HepG2 (cell line): ENCODE measurements at regions not wholly inside any gene's neighbourhood (a gene's known extent, or its start where the extent isn't known, plus 50 kb on each side); places are given as distances from the start of the nearest gene placed in this dataset.

ENCODE experiments used
- ATAC-seq: fragments of 200-7000 bp; cut with Tn5 transposase; 3 replicates; pipeline ENCODE4 v1.9.1; 2020; ENCODE audit warnings: mild to moderate bottlenecking, moderate library complexity
- BruUV-seq: library from RNA; stranded (reverse); fragments of 400-500 nt; replicated peaks from 2 replicates; lab custom pipeline; 2021; lab: Mats Ljungman, UMichigan
- CTCF ChIA-PET: fragments of 300-600 bp; formaldehyde crosslinking; extraction: SDS; loops from one replicate; lab custom pipeline; 2021; ENCODE audit warnings: low total read pairs, inconsistent platforms, low intra/inter-chr PET ratio; lab: Yijun Ruan, JAX
- POLR2A ChIA-PET: fragments of 350-600 bp; sonication (Branson Sonifier 250); formaldehyde crosslinking; loops from one replicate; lab custom pipeline; 2020; ENCODE audit warnings: antibody characterized with exemption, inconsistent platforms; lab: Yijun Ruan, JAX
- DNase-seq: peaks from one replicate; pipeline ENCODE4 v3.0.0-alpha.2; 2015; ENCODE audit warnings: low spot score
- FAIRE-seq: peaks from 3 replicates; lab custom pipeline; 2011; peaks lifted over from hg19 to GRCh38; lab: Jason Lieb, UNC
- H2AFZ ChIP-seq: one replicate; pipeline ENCODE4 v1.6.1; 2011; ENCODE audit warnings: low read length, inconsistent platforms
- H3K27ac ChIP-seq: fragments of 300-600 bp; 3 replicates; pipeline ENCODE4 v1.8.0; 2011; ENCODE audit warnings: mixed run types, mild to moderate bottlenecking, mixed read lengths, low read length, inconsistent platforms; ENCODE audit not compliant: insufficient read depth; ENCODE audit errors: extremely low read length
- H3K27me3 ChIP-seq, 2 experiments: fragments of 200-600 bp in 1 of 2; 2 replicates in 1 of 2; 3 replicates in 1 of 2; pipeline versions ENCODE4 v1.6.0 to v1.8.0; 2011; ENCODE audit warnings: low read length in 2 of 2, mild to moderate bottlenecking in 2 of 2, moderate library complexity in 2 of 2, inconsistent platforms in 1 of 2; ENCODE audit not compliant: insufficient read depth in 2 of 2, control insufficient read depth in 1 of 2
- H3K36me3 ChIP-seq, 2 experiments: fragments of 200-600 bp in 1 of 2; replicated peaks in 1 of 2; 2 replicates in 1 of 2; 3 replicates in 1 of 2; pipeline versions ENCODE4 v1.5.1 to v1.8.0; 2011; ENCODE audit warnings: low read length in 2 of 2, inconsistent platforms in 1 of 2; ENCODE audit not compliant: insufficient read depth in 2 of 2, control insufficient read depth in 1 of 2
- H3K4me1 ChIP-seq: 2 replicates; pipeline ENCODE4 v1.5.1; 2012; ENCODE audit warnings: low read length, inconsistent platforms; ENCODE audit not compliant: insufficient read depth
- H3K4me2 ChIP-seq: 2 replicates; pipeline ENCODE4 v1.6.0; 2011; ENCODE audit warnings: low read depth, low read length, inconsistent platforms
- H3K4me3 ChIP-seq, 3 experiments: fragments of 200-600 bp in 1 of 3; sonication (generic), shearing (Covaris generic) in 1 of 3; replicated peaks in 1 of 3; 2 replicates each; pipeline ENCODE4 v1.5.1; 2011 to 2016; ENCODE audit warnings: low read length in 3 of 3, inconsistent platforms in 2 of 3, low read depth in 2 of 3, mild to moderate bottlenecking in 2 of 3, control low read depth in 1 of 3, mixed read lengths in 1 of 3; ENCODE audit not compliant: insufficient read depth in 1 of 3
- H3K79me2 ChIP-seq: one replicate; pipeline ENCODE4 v1.6.1; 2011; ENCODE audit warnings: low read length, inconsistent platforms; ENCODE audit not compliant: insufficient read depth
- H3K9ac ChIP-seq: 2 replicates; pipeline ENCODE4 v1.6.0; 2011; ENCODE audit warnings: mild to moderate bottlenecking, low read depth, low read length, inconsistent platforms; ENCODE audit not compliant: insufficient read depth
- H3K9me3 ChIP-seq: 2 replicates; pipeline ENCODE4 v1.5.1; 2012; ENCODE audit warnings: mild to moderate bottlenecking, low read length
- H4K20me1 ChIP-seq: 2 replicates; pipeline ENCODE4 v1.6.0; 2011; ENCODE audit warnings: inconsistent platforms, mild to moderate bottlenecking, low read length, moderate library complexity; ENCODE audit not compliant: insufficient read depth
- CHCHD3 ChIP-seq: sonication (generic); formaldehyde crosslinking; IDR thresholded peaks from 2 replicates; pipeline ENCODE4 v1.8.0; 2022; ENCODE audit warnings: mild to moderate bottlenecking, missing genetic modification reagents, moderate library complexity
- HDAC1 ChIP-seq: sonication (generic); formaldehyde crosslinking; IDR thresholded peaks from 2 replicates; pipeline ENCODE4 v1.5.1; 2020; ENCODE audit warnings: mild to moderate bottlenecking, missing genetic modification reagents
- KDM1A ChIP-seq: IDR thresholded peaks from 2 replicates; pipeline ENCODE4 v1.6.1; 2016; ENCODE audit warnings: missing compliant biosample characterization
- RBFOX2 ChIP-seq: fragments of 200-400 bp; formaldehyde crosslinking; IDR thresholded peaks from 2 replicates; pipeline ENCODE4 v1.6.1; 2017; ENCODE audit warnings: low read depth, mild to moderate bottlenecking, low read length
- TCF7 ChIP-seq: sonication (generic); IDR thresholded peaks from 2 replicates; pipeline ENCODE4 v1.6.1; 2016; ENCODE audit warnings: antibody characterized with exemption, low read depth
- ZMAT3 ChIP-seq: sonication (generic); formaldehyde crosslinking; conservative IDR thresholded peaks from 2 replicates; pipeline ENCODE4 v1.7.0; 2021; ENCODE audit warnings: missing genetic modification reagents
- ZNF329 ChIP-seq: sonication (generic); formaldehyde crosslinking; IDR thresholded peaks from 2 replicates; pipeline ENCODE4 v1.9.0; 2021; ENCODE audit warnings: low read depth, mild to moderate bottlenecking, missing genetic modification reagents
- ZNF547 ChIP-seq: sonication (generic); formaldehyde crosslinking; IDR thresholded peaks from 2 replicates; pipeline ENCODE4 v1.5.1; 2020; ENCODE audit warnings: mild to moderate bottlenecking, missing genetic modification reagents
- ZNF720 ChIP-seq: sonication (generic); formaldehyde crosslinking; IDR thresholded peaks from 2 replicates; pipeline ENCODE4 v1.4.0; 2020; ENCODE audit warnings: missing genetic modification reagents
- in situ Hi-C: cut with HindIII; loops from 2 replicates; pipeline ENCODE4 v1.10.0; 2017; ENCODE audit warnings: low pct_unique_long_range_greater_than_20kb; ENCODE audit not compliant: extremely low pct_ligation_motif_present
- intact Hi-C: fragments of 100-400 bp; cut with micrococcal nuclease; formaldehyde crosslinking; loops from one replicate; pipeline ENCODE4 v1.10.0; 2022; ENCODE audit not compliant: unreplicated experiment
- TF ChIP-seq, protein P1 (sequence below): sonication (generic); formaldehyde crosslinking; IDR thresholded peaks from 2 replicates; pipeline ENCODE4 v1.4.0; 2020; ENCODE audit warnings: missing genetic modification reagents, borderline replicate concordance
- TF ChIP-seq, protein P2 (sequence below): sonication (generic); formaldehyde crosslinking; IDR thresholded peaks from 2 replicates; pipeline ENCODE4 v1.4.0; 2020; ENCODE audit warnings: missing genetic modification reagents; ENCODE audit errors: not compliant biosample characterization

DNA sequence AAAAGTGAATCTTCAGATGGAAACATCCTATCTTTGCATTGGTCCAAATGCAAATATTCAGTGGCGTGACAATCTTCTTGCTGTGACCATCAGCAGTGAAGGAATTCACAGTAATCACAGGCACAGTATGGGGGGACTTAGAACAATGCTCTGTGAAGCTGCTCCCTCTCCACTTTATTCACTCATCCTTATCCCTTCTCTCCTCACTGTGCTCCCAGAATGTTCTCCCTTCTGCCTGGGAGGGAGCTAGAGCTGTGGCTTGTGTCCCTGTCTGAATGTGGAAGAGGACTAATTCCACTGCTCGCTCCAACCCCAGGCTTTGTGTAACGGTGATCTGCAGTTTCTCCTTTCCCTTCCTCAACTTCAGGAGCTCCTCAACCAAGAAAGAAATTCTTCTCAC is 243.7 kb downstream of the ALDH8A1 start (continued):
- no peak for TF ChIP-seq ZNF329 (CRISPR knock-in tag)
- TF ChIP-seq, all 625 proteins: peak for 0

DNA sequence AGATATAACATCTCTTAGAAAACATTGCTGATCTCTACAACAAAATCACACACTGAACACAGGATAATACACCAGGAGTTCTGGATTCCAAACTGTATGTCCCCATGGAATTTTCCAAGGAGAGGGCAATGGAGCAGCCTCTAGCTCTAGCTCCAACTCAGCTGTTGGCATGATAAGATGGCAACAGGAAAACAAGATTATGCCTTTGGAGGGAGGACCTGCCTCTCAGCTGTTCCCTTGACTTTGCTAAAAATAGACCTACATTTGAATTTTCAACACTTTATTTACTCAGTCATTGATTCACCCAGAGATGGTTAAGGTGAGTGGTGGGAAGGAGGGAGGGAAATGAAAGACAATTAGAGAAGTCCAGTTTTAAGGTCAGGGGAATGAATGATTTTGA is 246.7 kb downstream of the ALDH8A1 start:
- FAIRE-seq = no peak
- H3K9me3 ChIP-seq = no peaks in the 10 kb centered on the region
- no peak for DNase-seq
- H2AFZ ChIP-seq = no peak overlapping the region
- BruUV-seq = no TSS peak
- H3K79me2 ChIP-seq = no peaks in the 10 kb centered on the region
- no peak for ATAC-seq
- intact Hi-C loops = no loop called here
- H3K9ac ChIP-seq = no peak overlapping the region
- peaks cover 10% of the 10 kb centered on the region for H3K4me1 ChIP-seq
- no peak overlapping the region for H3K4me2 ChIP-seq
- in situ Hi-C loops = no loop called here
- CTCF ChIA-PET = no interaction called here
- H3K27me3 ChIP-seq = peaks cover 0 to 1% of the 10 kb centered on the region in 2 experiments; a peak in 1 of 5 replicates
- TF ChIP-seq RBFOX2 (no peak), TCF7 (no peak), ZNF720 (CRISPR knock-in tag) (no peak), KDM1A (CRISPR knock-in tag) (no peak), HDAC1 (no peak), ZMAT3 (no peak), ZNF547 (CRISPR knock-in tag) (no peak), CHCHD3 (no peak)
- TF ChIP-seq, protein P1, sequence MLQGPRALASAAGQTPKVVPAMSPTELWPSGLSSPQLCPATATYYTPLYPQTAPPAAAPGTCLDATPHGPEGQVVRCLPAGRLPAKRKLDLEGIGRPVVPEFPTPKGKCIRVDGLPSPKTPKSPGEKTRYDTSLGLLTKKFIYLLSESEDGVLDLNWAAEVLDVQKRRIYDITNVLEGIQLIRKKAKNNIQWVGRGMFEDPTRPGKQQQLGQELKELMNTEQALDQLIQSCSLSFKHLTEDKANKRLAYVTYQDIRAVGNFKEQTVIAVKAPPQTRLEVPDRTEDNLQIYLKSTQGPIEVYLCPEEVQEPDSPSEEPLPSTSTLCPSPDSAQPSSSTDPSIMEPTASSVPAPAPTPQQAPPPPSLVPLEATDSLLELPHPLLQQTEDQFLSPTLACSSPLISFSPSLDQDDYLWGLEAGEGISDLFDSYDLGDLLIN (CRISPR knock-in tag) = no peak
- TF ChIP-seq, protein P2, sequence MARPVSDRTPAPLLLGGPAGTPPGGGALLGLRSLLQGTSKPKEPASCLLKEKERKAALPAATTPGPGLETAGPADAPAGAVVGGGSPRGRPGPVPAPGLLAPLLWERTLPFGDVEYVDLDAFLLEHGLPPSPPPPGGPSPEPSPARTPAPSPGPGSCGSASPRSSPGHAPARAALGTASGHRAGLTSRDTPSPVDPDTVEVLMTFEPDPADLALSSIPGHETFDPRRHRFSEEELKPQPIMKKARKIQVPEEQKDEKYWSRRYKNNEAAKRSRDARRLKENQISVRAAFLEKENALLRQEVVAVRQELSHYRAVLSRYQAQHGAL (CRISPR knock-in tag) = no peak
- H3K36me3 ChIP-seq = no peaks in the 10 kb centered on the region
- POLR2A ChIA-PET = no interaction called here
- H4K20me1 ChIP-seq = no peaks in the 10 kb centered on the region
- H3K4me3 ChIP-seq = no peak overlapping the region
- no peak overlapping the region for H3K27ac ChIP-seq
